HepG2 (cell line): ENCODE measurements at regions not wholly inside any gene's neighbourhood (a gene's known extent, or its start where the extent isn't known, plus 50 kb on each side); places are given as distances from the start of the nearest gene placed in this dataset.

Source experiments
- ATAC-seq: fragments of 200-7000 bp; cut with Tn5 transposase; 3 replicates; pipeline ENCODE4 v1.9.1; 2020; ENCODE audit warnings: mild to moderate bottlenecking, moderate library complexity
- BruUV-seq: library from RNA; stranded (reverse); fragments of 400-500 nt; replicated peaks from 2 replicates; lab custom pipeline; 2021; lab: Mats Ljungman, UMichigan
- CTCF ChIA-PET: fragments of 300-600 bp; formaldehyde crosslinking; extraction: SDS; loops from one replicate; lab custom pipeline; 2021; ENCODE audit warnings: low total read pairs, inconsistent platforms, low intra/inter-chr PET ratio; lab: Yijun Ruan, JAX
- POLR2A ChIA-PET: fragments of 350-600 bp; sonication (Branson Sonifier 250); formaldehyde crosslinking; loops from one replicate; lab custom pipeline; 2020; ENCODE audit warnings: antibody characterized with exemption, inconsistent platforms; lab: Yijun Ruan, JAX
- DNase-seq: peaks from one replicate; pipeline ENCODE4 v3.0.0-alpha.2; 2015; ENCODE audit warnings: low spot score
- FAIRE-seq: peaks from 3 replicates; lab custom pipeline; 2011; peaks lifted over from hg19 to GRCh38; lab: Jason Lieb, UNC
- H2AFZ ChIP-seq: one replicate; pipeline ENCODE4 v1.6.1; 2011; ENCODE audit warnings: low read length, inconsistent platforms
- H3K27ac ChIP-seq: fragments of 300-600 bp; 3 replicates; pipeline ENCODE4 v1.8.0; 2011; ENCODE audit warnings: mixed run types, mild to moderate bottlenecking, mixed read lengths, low read length, inconsistent platforms; ENCODE audit not compliant: insufficient read depth; ENCODE audit errors: extremely low read length
- H3K27me3 ChIP-seq, 2 experiments: fragments of 200-600 bp in 1 of 2; 2 replicates in 1 of 2; 3 replicates in 1 of 2; pipeline versions ENCODE4 v1.6.0 to v1.8.0; 2011; ENCODE audit warnings: low read length in 2 of 2, mild to moderate bottlenecking in 2 of 2, moderate library complexity in 2 of 2, inconsistent platforms in 1 of 2; ENCODE audit not compliant: insufficient read depth in 2 of 2, control insufficient read depth in 1 of 2
- H3K36me3 ChIP-seq, 2 experiments: fragments of 200-600 bp in 1 of 2; replicated peaks in 1 of 2; 2 replicates in 1 of 2; 3 replicates in 1 of 2; pipeline versions ENCODE4 v1.5.1 to v1.8.0; 2011; ENCODE audit warnings: low read length in 2 of 2, inconsistent platforms in 1 of 2; ENCODE audit not compliant: insufficient read depth in 2 of 2, control insufficient read depth in 1 of 2
- H3K4me1 ChIP-seq: 2 replicates; pipeline ENCODE4 v1.5.1; 2012; ENCODE audit warnings: low read length, inconsistent platforms; ENCODE audit not compliant: insufficient read depth
- H3K4me2 ChIP-seq: 2 replicates; pipeline ENCODE4 v1.6.0; 2011; ENCODE audit warnings: low read depth, low read length, inconsistent platforms
- H3K4me3 ChIP-seq, 3 experiments: fragments of 200-600 bp in 1 of 3; sonication (generic), shearing (Covaris generic) in 1 of 3; replicated peaks in 1 of 3; 2 replicates each; pipeline ENCODE4 v1.5.1; 2011 to 2016; ENCODE audit warnings: low read length in 3 of 3, inconsistent platforms in 2 of 3, low read depth in 2 of 3, mild to moderate bottlenecking in 2 of 3, control low read depth in 1 of 3, mixed read lengths in 1 of 3; ENCODE audit not compliant: insufficient read depth in 1 of 3
- H3K79me2 ChIP-seq: one replicate; pipeline ENCODE4 v1.6.1; 2011; ENCODE audit warnings: low read length, inconsistent platforms; ENCODE audit not compliant: insufficient read depth
- H3K9ac ChIP-seq: 2 replicates; pipeline ENCODE4 v1.6.0; 2011; ENCODE audit warnings: mild to moderate bottlenecking, low read depth, low read length, inconsistent platforms; ENCODE audit not compliant: insufficient read depth
- H3K9me3 ChIP-seq: 2 replicates; pipeline ENCODE4 v1.5.1; 2012; ENCODE audit warnings: mild to moderate bottlenecking, low read length
- H4K20me1 ChIP-seq: 2 replicates; pipeline ENCODE4 v1.6.0; 2011; ENCODE audit warnings: inconsistent platforms, mild to moderate bottlenecking, low read length, moderate library complexity; ENCODE audit not compliant: insufficient read depth
- BHLHE40 ChIP-seq: IDR thresholded peaks from 2 replicates; pipeline ENCODE4 v1.6.1; 2011; ENCODE audit warnings: low read length, improper control_type of control experiment
- CHD4 ChIP-seq: fragments of 200-600 bp; sonication (generic); IDR thresholded peaks from 2 replicates; pipeline ENCODE4 v1.7.0; 2017; ENCODE audit warnings: mild to moderate bottlenecking, low read length, borderline replicate concordance
- GATAD2A ChIP-seq: IDR thresholded peaks from 2 replicates; pipeline ENCODE4 v1.6.1; 2016
- HDAC6 ChIP-seq: fragments of 200-600 bp; sonication (generic); IDR thresholded peaks from 2 replicates; pipeline ENCODE4 v1.7.0; 2017; ENCODE audit warnings: mild to moderate bottlenecking, antibody characterized with exemption, low read length, low read depth
- HOXA3 ChIP-seq: sonication (generic); formaldehyde crosslinking; IDR thresholded peaks from 2 replicates; pipeline ENCODE4 v1.5.0; 2020; ENCODE audit warnings: missing genetic modification reagents
- KLF13 ChIP-seq: sonication (generic); formaldehyde crosslinking; IDR thresholded peaks from 2 replicates; pipeline ENCODE4 v1.4.0; 2020; ENCODE audit warnings: mild to moderate bottlenecking, missing genetic modification reagents
- MAF1 ChIP-seq: sonication (generic); formaldehyde crosslinking; IDR thresholded peaks from 2 replicates; pipeline ENCODE4 v1.5.0; 2020; ENCODE audit warnings: missing genetic modification reagents, borderline replicate concordance
- NCOR1 ChIP-seq: fragments of 200-600 bp; sonication (generic); IDR thresholded peaks from 2 replicates; pipeline ENCODE4 v1.7.0; 2017; ENCODE audit warnings: antibody characterized with exemption, low read length, borderline replicate concordance
- SRSF1 ChIP-seq: fragments of 200-400 bp; formaldehyde crosslinking; optimal IDR thresholded peaks from 2 replicates; pipeline ENCODE3; 2017; ENCODE audit warnings: mild to moderate bottlenecking, low read depth, low read length, moderate library complexity
- TAF15 ChIP-seq: fragments of 200-400 bp; formaldehyde crosslinking; IDR thresholded peaks from one replicate; pipeline ENCODE4 v1.6.1; 2018; ENCODE audit warnings: mild to moderate bottlenecking, low read depth, low read length; ENCODE audit not compliant: poor library complexity, severe bottlenecking
- TBX3 ChIP-seq: fragments of 450-650 bp; IDR thresholded peaks from 2 replicates; pipeline ENCODE4 v1.6.1; 2017; ENCODE audit warnings: antibody characterized with exemption, mild to moderate bottlenecking, inconsistent platforms, borderline replicate concordance
- ZBTB8A ChIP-seq: sonication (generic); formaldehyde crosslinking; IDR thresholded peaks from 2 replicates; pipeline ENCODE4 v1.4.0; 2020; ENCODE audit warnings: mild to moderate bottlenecking, low read depth, missing genetic modification reagents, borderline replicate concordance
- ZNF251 ChIP-seq: sonication (generic); formaldehyde crosslinking; IDR thresholded peaks from 2 replicates; pipeline ENCODE4 v1.9.0; 2021; ENCODE audit warnings: mild to moderate bottlenecking, missing genetic modification reagents
- ZNF337 ChIP-seq: sonication (generic); formaldehyde crosslinking; IDR thresholded peaks from 2 replicates; pipeline ENCODE4 v1.5.1; 2020; ENCODE audit warnings: missing genetic modification reagents, low read depth, mild to moderate bottlenecking, borderline replicate concordance
- WGBS: methylation state at CpG from one replicate; pipeline ENCODE4 v1.1.6; 2017; ENCODE audit warnings: low lambda C conversion rate; 5-methylcytosine and 5-hydroxymethylcytosine counted together
- in situ Hi-C: cut with HindIII; loops from 2 replicates; pipeline ENCODE4 v1.10.0; 2017; ENCODE audit warnings: low pct_unique_long_range_greater_than_20kb; ENCODE audit not compliant: extremely low pct_ligation_motif_present
- intact Hi-C: fragments of 100-400 bp; cut with micrococcal nuclease; formaldehyde crosslinking; loops from one replicate; pipeline ENCODE4 v1.10.0; 2022; ENCODE audit not compliant: unreplicated experiment
- TF ChIP-seq, protein P1 (sequence below): IDR thresholded peaks from 2 replicates; pipeline ENCODE4 v1.4.0; 2020; ENCODE audit warnings: mild to moderate bottlenecking, missing genetic modification reagents
- TF ChIP-seq, protein P2 (sequence below): sonication (generic); formaldehyde crosslinking; IDR thresholded peaks from 2 replicates; pipeline ENCODE4 v1.5.0; 2020; ENCODE audit warnings: missing genetic modification reagents
- TF ChIP-seq, protein P3 (sequence below): sonication (generic); formaldehyde crosslinking; IDR thresholded peaks from 2 replicates; pipeline ENCODE4 v1.5.0; 2020; ENCODE audit warnings: mild to moderate bottlenecking, missing genetic modification reagents, borderline replicate concordance

DNA sequence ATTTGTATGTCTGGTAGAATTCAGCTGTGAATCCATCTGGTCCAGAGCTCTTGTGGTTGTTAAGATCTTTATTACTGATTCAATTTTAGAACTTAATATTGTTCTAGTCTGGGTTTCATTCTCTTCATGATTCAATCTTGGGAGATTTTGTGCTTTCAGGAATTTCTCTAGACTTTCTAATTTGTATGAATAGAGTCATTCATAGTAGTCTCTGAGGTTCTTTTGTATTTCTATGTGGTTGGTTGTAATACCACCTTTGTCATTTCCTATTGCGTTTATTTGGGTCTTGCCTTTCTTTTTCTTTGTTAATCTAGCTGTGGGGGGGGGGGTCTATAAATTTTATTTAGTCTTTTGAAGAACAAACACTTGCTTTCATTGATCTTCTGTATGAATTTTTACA lies 824.8 kb upstream of the GALNTL6 start:
- Histone ChIP-seq H4K20me1 (no peaks in the 10 kb centered on the region), H3K4me2 (no peak overlapping the region), H3K4me1 (no peaks in the 10 kb centered on the region), H3K27me3 (no peaks in the 10 kb centered on the region), H3K36me3 (no peaks in the 10 kb centered on the region), H2AFZ (no peak overlapping the region), H3K79me2 (no peaks in the 10 kb centered on the region), H3K4me3 (no peak overlapping the region), H3K9me3 (no peaks in the 10 kb centered on the region), H3K9ac (no peak overlapping the region), H3K27ac (no peak overlapping the region)
- FAIRE-seq (no peak), ATAC-seq (no peak), DNase-seq (no peak)
- no TSS peak for BruUV-seq
- in situ Hi-C loops (no loop called here), intact Hi-C loops (no loop called here)
- ChIA-PET POLR2A (no interaction called here), CTCF (no interaction called here)
- WGBS = 0% methylated on average over 1 of the region's 1 CpG
- TF ChIP-seq, protein P1, sequence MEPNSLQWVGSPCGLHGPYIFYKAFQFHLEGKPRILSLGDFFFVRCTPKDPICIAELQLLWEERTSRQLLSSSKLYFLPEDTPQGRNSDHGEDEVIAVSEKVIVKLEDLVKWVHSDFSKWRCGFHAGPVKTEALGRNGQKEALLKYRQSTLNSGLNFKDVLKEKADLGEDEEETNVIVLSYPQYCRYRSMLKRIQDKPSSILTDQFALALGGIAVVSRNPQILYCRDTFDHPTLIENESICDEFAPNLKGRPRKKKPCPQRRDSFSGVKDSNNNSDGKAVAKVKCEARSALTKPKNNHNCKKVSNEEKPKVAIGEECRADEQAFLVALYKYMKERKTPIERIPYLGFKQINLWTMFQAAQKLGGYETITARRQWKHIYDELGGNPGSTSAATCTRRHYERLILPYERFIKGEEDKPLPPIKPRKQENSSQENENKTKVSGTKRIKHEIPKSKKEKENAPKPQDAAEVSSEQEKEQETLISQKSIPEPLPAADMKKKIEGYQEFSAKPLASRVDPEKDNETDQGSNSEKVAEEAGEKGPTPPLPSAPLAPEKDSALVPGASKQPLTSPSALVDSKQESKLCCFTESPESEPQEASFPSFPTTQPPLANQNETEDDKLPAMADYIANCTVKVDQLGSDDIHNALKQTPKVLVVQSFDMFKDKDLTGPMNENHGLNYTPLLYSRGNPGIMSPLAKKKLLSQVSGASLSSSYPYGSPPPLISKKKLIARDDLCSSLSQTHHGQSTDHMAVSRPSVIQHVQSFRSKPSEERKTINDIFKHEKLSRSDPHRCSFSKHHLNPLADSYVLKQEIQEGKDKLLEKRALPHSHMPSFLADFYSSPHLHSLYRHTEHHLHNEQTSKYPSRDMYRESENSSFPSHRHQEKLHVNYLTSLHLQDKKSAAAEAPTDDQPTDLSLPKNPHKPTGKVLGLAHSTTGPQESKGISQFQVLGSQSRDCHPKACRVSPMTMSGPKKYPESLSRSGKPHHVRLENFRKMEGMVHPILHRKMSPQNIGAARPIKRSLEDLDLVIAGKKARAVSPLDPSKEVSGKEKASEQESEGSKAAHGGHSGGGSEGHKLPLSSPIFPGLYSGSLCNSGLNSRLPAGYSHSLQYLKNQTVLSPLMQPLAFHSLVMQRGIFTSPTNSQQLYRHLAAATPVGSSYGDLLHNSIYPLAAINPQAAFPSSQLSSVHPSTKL (CRISPR knock-in tag) = no peak
- TF ChIP-seq MAF1 (no peak), CHD4 (no peak), HOXA3 (no peak), ZBTB8A (CRISPR knock-in tag) (no peak), KLF13 (CRISPR knock-in tag) (no peak), NCOR1 (no peak), ZNF337 (no peak), GATAD2A (CRISPR knock-in tag) (no peak), TBX3 (no peak), BHLHE40 (no peak), TAF15 (no peak), SRSF1 (no peak), HDAC6 (no peak), ZNF251 (CRISPR knock-in tag) (no peak)
- TF ChIP-seq, protein P2, sequence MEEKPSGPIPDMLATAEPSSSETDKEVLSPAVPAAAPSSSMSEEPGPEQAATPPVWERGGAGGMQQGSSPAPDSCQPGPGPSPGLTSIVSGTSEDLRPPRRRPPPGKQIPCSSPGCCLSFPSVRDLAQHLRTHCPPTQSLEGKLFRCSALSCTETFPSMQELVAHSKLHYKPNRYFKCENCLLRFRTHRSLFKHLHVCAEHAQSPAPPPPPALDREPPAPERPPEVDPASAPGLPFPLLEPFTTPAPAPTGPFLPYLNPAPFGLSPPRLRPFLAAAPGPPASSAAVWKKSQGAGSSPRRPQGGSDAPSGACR (CRISPR knock-in tag) = no peak
- TF ChIP-seq, protein P3, sequence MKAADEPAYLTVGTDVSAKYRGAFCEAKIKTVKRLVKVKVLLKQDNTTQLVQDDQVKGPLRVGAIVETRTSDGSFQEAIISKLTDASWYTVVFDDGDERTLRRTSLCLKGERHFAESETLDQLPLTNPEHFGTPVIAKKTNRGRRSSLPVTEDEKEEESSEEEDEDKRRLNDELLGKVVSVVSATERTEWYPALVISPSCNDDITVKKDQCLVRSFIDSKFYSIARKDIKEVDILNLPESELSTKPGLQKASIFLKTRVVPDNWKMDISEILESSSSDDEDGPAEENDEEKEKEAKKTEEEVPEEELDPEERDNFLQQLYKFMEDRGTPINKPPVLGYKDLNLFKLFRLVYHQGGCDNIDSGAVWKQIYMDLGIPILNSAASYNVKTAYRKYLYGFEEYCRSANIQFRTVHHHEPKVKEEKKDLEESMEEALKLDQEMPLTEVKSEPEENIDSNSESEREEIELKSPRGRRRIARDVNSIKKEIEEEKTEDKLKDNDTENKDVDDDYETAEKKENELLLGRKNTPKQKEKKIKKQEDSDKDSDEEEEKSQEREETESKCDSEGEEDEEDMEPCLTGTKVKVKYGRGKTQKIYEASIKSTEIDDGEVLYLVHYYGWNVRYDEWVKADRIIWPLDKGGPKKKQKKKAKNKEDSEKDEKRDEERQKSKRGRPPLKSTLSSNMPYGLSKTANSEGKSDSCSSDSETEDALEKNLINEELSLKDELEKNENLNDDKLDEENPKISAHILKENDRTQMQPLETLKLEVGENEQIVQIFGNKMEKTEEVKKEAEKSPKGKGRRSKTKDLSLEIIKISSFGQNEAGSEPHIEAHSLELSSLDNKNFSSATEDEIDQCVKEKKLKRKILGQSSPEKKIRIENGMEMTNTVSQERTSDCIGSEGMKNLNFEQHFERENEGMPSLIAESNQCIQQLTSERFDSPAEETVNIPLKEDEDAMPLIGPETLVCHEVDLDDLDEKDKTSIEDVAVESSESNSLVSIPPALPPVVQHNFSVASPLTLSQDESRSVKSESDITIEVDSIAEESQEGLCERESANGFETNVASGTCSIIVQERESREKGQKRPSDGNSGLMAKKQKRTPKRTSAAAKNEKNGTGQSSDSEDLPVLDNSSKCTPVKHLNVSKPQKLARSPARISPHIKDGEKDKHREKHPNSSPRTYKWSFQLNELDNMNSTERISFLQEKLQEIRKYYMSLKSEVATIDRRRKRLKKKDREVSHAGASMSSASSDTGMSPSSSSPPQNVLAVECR (CRISPR knock-in tag) = no peak
